Thoracic aorta (tissue), 2 donors: ENCODE measurements at regions not wholly inside any gene's neighbourhood (a gene's known extent, or its start where the extent isn't known, plus 50 kb on each side); places are given as distances from the start of the nearest gene placed in this dataset.

Experiments
- ATAC-seq: fragments of 150-250 bp; one replicate; pipeline ENCODE4 v1.8.0; 2017; ENCODE audit warnings: low read depth; ENCODE audit not compliant: insufficient number of reproducible peaks, low FRiP score
- DNase-seq: peaks from one replicate; pipeline ENCODE4 v3.0.0-alpha.2; 2020; ENCODE audit warnings: low spot score
- H3K27ac ChIP-seq, 2 donors: fragments of 200-600 bp; sonication (generic); 1 replicate in 1 of 2; 2 replicates in 1 of 2; pipeline ENCODE4 v1.5.1; 2016; ENCODE audit warnings: mild to moderate bottlenecking in 2 of 2, moderate library complexity in 2 of 2
- H3K27me3 ChIP-seq: fragments of 200-600 bp; sonication (generic); replicated peaks from 2 replicates; pipeline ENCODE4 v1.6.0; 2016; ENCODE audit warnings: mild to moderate bottlenecking; ENCODE audit not compliant: insufficient read depth
- H3K36me3 ChIP-seq: fragments of 200-600 bp; sonication (generic); one replicate; pipeline ENCODE4 v1.5.1; 2016
- H3K4me1 ChIP-seq, 2 donors: fragments of 200-600 bp; sonication (generic); 1 replicate in 1 of 2; 2 replicates in 1 of 2; pipeline versions ENCODE4 v1.5.1 to v1.6.0; 2016; ENCODE audit warnings: low read depth in 2 of 2, mild to moderate bottlenecking in 1 of 2; ENCODE audit not compliant: control insufficient read depth in 1 of 2
- H3K4me3 ChIP-seq: fragments of 200-600 bp; sonication (generic); 2 replicates; pipeline ENCODE4 v1.5.1; 2016; ENCODE audit warnings: mild to moderate bottlenecking
- H3K9me3 ChIP-seq: fragments of 200-600 bp; sonication (generic); 2 replicates; pipeline ENCODE4 v1.5.1; 2016
- TF ChIP-seq, protein P1 (sequence below): fragments of 200-600 bp; sonication (generic); IDR thresholded peaks from one replicate; pipeline ENCODE4 v1.5.1; 2019; ENCODE audit warnings: antibody characterized with exemption

DNA sequence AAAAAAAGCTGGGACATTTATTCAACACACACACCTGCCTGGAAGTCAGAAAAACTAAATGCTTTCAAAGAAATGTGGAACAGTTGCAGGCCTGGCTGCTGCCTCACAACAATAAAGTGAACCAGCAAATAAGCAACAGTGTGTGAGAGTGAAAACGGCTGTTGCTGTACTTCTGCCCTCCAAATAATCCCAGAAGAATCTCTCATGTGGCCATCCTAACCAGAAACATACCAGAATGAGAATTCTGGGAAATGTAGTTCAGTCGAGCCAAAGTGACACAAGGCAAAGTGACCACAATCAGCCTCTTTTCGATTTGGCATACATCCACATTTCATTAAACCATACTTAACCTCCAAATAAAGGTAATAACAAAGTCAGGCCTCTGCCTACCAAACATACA is 204.5 kb downstream of the SLC7A11 start:
- H3K27ac ChIP-seq = no peak overlapping the region
- H3K36me3 ChIP-seq = no peaks in the 10 kb centered on the region
- H3K9me3 ChIP-seq = no peaks in the 10 kb centered on the region
- ATAC-seq (no peak), DNase-seq (no peak)
- H3K4me3 ChIP-seq = no peak overlapping the region
- no peaks in the 10 kb centered on the region for H3K27me3 ChIP-seq
- TF ChIP-seq, protein P1, sequence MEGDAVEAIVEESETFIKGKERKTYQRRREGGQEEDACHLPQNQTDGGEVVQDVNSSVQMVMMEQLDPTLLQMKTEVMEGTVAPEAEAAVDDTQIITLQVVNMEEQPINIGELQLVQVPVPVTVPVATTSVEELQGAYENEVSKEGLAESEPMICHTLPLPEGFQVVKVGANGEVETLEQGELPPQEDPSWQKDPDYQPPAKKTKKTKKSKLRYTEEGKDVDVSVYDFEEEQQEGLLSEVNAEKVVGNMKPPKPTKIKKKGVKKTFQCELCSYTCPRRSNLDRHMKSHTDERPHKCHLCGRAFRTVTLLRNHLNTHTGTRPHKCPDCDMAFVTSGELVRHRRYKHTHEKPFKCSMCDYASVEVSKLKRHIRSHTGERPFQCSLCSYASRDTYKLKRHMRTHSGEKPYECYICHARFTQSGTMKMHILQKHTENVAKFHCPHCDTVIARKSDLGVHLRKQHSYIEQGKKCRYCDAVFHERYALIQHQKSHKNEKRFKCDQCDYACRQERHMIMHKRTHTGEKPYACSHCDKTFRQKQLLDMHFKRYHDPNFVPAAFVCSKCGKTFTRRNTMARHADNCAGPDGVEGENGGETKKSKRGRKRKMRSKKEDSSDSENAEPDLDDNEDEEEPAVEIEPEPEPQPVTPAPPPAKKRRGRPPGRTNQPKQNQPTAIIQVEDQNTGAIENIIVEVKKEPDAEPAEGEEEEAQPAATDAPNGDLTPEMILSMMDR = no peak
- no peaks in the 10 kb centered on the region for H3K4me1 ChIP-seq

DNA sequence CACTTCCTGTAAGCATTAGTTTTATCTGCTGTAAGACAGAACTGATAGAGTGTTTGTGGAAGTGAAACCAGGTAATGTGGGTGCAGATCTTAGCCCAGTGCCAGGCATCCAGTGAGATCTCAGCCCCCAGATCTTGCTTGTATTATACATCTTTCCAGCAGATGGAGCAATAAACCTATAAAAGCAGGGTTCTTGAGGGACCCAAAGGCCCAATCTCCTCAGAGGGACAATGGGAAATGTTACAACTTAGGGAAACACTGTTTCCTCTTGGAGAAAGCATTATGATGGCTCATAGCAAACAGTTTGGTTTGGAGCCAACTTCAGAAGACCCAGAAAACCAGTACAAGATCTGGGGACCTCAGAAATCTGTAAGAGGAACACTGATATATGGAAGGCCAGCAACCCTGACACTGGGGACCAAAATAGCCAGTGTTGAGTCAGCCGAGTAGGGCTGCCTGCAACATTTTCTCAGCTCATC is 206.3 kb downstream of the SLC7A11 start:
- Histone ChIP-seq H3K4me1 (no peaks in the 10 kb centered on the region), H3K4me3 (no peak overlapping the region), H3K27me3 (no peaks in the 10 kb centered on the region), H3K27ac (no peak overlapping the region), H3K9me3 (no peaks in the 10 kb centered on the region), H3K36me3 (no peaks in the 10 kb centered on the region)
- DNase-seq (no peak), ATAC-seq (peak; percentile 96)
- TF ChIP-seq, protein P1 = peak; percentile 64

DNA sequence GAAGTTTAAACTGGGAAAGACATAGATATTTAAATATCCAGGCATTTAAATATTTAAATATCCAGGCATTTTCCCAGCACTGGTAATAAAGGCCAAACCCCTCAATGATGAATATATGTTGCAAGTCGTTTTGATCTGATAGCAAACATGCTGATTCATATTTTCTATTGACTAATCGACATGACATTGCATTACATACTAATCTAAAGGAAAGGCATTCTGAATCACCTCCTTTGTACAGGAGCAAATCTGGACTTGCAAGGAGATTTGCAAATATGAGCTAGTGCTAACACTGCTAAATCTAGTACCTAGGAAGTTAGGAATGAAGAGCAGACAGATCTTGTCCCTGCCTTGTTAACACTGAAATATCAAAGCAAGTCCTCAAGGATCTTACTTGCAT is 207.3 kb downstream of the SLC7A11 start:
- H3K4me1 ChIP-seq = no peaks in the 10 kb centered on the region
- TF ChIP-seq, protein P1 = no peak
- ATAC-seq = no peak
- no peaks in the 10 kb centered on the region for H3K36me3 ChIP-seq
- H3K27me3 ChIP-seq = no peaks in the 10 kb centered on the region
- no peak overlapping the region for H3K27ac ChIP-seq
- no peak overlapping the region for H3K4me3 ChIP-seq
- no peaks in the 10 kb centered on the region for H3K9me3 ChIP-seq
- DNase-seq = no peak

DNA sequence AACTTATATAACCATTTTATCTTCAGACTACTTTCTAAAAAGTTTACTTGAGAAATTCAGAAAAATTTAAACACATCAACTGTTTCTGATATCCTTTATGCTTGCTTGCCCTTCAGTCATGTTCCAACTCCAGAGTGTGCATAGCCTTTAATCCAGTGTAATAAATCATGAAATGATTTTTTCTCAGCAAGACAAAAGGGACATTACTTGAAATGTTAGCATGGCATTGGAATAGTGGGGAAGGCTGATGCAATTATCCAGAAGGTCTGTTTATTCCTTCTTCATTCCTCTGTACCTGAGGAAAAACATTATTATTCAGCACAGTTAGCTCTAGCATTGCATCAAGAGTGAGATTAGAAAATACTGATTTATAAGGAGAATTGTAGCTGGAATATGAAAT is 209.9 kb downstream of the SLC7A11 start:
- TF ChIP-seq, protein P1 = no peak
- no peaks in the 10 kb centered on the region for H3K4me1 ChIP-seq
- ATAC-seq (no peak), DNase-seq (no peak)
- H3K27ac ChIP-seq = no peak overlapping the region
- no peaks in the 10 kb centered on the region for H3K9me3 ChIP-seq
- no peaks in the 10 kb centered on the region for H3K27me3 ChIP-seq
- no peak overlapping the region for H3K4me3 ChIP-seq
- H3K36me3 ChIP-seq = no peaks in the 10 kb centered on the region

DNA sequence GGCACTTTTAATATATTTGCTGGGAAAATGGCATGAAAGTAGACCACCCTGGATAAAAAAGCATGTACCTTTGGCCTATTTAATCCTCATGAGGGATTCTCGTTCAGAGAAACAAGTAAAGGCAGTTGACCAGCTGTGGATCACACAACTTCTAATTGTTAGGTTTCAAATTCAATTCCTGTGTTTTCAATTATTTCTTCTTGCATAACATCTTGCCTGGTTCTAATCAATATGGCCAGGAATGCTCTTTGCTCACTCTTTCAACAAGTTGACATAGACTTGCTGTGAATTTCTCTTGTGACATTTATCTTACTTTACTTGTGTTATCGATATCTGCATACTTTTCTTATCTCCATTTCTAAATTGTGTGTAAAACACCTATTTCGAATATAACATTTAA is 211.8 kb downstream of the SLC7A11 start:
- no peaks in the 10 kb centered on the region for H3K4me1 ChIP-seq
- no peaks in the 10 kb centered on the region for H3K27me3 ChIP-seq
- no peak overlapping the region for H3K4me3 ChIP-seq
- no peak overlapping the region for H3K27ac ChIP-seq
- no peaks in the 10 kb centered on the region for H3K36me3 ChIP-seq
- no peaks in the 10 kb centered on the region for H3K9me3 ChIP-seq
- ATAC-seq (no peak), DNase-seq (no peak)
- TF ChIP-seq, protein P1 = no peak
